C4-2B (cell line): ENCODE measurements at regions not wholly inside any gene's neighbourhood (a gene's known extent, or its start where the extent isn't known, plus 50 kb on each side); places are given as distances from the start of the nearest gene placed in this dataset.

Source experiments
- H3K27ac ChIP-seq: fragments of 450-650 bp; 2 replicates; pipeline ENCODE4 v1.5.1; 2017
- ZFX ChIP-seq: fragments of 450-650 bp; IDR thresholded peaks from 2 replicates; pipeline ENCODE4 v1.6.1; 2017
- TF ChIP-seq, protein P1 (sequence below): fragments of 450-650 bp; conservative IDR thresholded peaks from 2 replicates; pipeline ENCODE4 v1.5.1; 2017; ENCODE audit warnings: mild to moderate bottlenecking

DNA sequence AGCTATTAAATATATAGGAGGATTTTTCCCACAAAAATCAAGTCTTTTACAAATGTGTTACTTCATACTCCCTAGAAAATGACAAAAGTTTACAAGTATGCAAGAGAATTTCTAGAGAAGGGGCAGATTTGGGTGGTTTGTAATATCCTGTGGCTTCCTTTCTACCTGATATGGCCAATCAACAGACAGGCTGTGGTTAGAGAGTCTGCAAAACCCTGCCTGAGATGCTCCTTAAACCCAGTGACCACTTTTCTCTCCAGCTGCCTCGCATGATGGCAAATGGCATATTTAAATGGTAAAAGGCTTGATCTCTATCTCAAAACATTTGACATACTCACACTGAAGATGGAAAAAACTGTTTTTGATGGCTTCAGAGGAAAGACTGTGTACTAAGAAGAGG, 550.1 kb upstream of the ZNF462 start:
- TF ChIP-seq, protein P1, sequence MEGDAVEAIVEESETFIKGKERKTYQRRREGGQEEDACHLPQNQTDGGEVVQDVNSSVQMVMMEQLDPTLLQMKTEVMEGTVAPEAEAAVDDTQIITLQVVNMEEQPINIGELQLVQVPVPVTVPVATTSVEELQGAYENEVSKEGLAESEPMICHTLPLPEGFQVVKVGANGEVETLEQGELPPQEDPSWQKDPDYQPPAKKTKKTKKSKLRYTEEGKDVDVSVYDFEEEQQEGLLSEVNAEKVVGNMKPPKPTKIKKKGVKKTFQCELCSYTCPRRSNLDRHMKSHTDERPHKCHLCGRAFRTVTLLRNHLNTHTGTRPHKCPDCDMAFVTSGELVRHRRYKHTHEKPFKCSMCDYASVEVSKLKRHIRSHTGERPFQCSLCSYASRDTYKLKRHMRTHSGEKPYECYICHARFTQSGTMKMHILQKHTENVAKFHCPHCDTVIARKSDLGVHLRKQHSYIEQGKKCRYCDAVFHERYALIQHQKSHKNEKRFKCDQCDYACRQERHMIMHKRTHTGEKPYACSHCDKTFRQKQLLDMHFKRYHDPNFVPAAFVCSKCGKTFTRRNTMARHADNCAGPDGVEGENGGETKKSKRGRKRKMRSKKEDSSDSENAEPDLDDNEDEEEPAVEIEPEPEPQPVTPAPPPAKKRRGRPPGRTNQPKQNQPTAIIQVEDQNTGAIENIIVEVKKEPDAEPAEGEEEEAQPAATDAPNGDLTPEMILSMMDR, result no peak
- TF ChIP-seq ZFX, result no peak
- H3K27ac ChIP-seq, result no peak overlapping the region

DNA sequence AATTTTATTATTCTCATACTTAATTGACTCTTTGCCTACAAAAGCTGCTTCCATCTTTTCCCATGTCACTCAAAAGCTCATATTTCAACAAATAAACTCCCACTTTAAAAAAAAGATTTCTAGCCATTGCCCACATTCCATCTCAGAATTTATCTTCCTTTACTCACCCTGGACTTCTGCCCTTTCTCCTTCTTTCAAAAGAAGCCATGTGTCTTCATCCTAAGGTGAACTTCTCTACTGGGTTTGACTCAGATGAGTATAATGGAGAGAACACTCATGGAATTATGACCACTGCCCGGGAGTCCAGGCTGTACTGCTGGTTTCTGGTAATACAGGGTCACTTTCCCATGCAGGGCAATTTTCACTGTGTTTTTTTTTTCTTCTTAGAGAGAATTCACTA, 548.5 kb upstream of the ZNF462 start:
- H3K27ac ChIP-seq, result no peak overlapping the region
- no peak for TF ChIP-seq ZFX
- TF ChIP-seq, protein P1, result no peak

DNA sequence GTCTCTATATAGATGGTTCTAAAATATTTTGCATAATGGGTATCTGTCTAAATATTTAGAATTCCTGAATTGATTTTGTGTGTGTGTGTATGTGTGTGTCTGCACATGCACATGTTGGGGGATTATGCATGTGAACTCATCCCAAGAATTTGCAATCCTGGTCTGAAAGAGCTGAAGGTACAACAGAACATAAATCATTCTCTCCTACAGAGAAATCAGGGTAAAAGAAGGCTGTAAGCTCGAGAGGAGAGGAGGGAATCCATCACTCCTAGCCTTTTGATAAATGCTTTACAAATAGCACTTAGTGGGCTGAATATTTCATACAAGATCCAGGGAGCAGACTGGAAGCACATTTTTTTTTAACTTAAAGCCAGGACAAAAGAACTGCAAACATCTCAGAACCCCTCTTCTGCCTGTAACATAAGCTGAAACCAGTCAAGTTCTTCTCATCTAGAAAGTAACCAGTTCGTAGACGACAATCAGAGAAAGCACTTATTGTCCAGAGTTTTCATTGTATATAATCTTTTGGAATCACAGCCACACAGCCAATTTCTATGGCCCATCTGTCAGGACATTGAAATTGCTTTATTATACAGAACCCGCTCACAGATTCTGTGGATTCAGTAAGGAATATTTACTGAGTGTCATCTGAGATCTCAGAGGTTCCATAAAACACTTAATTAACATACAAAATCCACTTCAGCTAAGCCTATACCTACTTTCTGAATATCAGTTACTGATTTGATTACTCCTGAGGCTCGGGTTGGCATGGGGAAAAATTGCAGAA, 541.4 kb upstream of the ZNF462 start:
- H3K27ac ChIP-seq, result no peak overlapping the region
- TF ChIP-seq, protein P1, result no peak
- no peak for TF ChIP-seq ZFX

DNA sequence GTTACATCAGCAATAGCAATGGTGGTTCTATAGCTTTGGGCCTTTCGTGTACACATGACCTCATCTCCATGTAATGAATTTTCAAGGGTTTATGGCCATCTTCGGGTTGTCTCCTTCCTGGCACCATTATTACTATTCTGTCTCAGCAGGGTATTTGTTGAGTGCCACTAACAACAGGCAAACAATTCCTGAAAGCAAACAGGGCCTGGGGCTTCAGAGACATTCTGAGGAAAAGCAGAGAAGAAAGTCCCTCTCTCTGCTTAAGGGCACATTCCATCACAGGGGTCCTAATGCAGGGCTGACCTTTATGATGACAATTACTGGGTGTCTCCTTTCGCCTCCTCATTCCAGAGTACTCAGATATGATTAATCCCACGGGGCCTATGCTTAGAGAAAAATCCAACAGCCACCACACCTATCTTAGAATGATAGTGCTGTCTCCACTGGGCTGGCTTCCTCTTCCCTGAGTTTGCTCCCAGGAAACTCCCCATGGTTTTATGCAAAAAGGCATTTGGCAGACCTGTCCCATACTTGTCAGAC, 540.2 kb upstream of the ZNF462 start:
- H3K27ac ChIP-seq, result no peak overlapping the region
- TF ChIP-seq, protein P1, result no peak
- no peak for TF ChIP-seq ZFX

DNA sequence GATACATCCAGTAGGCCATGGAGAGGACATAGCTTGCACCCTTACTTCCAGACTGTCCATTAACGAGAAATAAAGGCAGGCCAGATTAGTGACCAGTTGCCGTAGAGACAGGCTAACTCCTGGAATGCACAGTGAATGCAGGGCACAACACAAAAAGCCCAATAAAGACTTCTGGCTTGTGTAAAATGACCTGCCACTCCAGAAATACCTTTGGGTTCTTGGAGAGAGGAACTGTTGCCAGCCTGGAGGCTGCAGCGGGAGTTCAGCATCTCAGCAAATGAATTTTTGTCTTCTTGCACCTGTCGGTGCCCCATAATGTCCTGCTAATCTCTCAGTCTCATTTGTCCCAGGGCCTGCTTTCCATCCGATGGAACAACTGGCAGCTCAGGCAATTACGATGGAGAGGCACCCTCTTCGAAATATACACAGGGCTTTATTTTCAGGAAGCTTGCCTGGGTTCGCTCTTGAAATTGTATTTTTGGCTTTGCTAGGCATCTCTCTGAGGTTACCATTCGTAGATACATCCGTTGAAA, 538.8 kb upstream of the ZNF462 start:
- TF ChIP-seq, protein P1, result no peak
- no peak for TF ChIP-seq ZFX
- H3K27ac ChIP-seq, result no peak overlapping the region

DNA sequence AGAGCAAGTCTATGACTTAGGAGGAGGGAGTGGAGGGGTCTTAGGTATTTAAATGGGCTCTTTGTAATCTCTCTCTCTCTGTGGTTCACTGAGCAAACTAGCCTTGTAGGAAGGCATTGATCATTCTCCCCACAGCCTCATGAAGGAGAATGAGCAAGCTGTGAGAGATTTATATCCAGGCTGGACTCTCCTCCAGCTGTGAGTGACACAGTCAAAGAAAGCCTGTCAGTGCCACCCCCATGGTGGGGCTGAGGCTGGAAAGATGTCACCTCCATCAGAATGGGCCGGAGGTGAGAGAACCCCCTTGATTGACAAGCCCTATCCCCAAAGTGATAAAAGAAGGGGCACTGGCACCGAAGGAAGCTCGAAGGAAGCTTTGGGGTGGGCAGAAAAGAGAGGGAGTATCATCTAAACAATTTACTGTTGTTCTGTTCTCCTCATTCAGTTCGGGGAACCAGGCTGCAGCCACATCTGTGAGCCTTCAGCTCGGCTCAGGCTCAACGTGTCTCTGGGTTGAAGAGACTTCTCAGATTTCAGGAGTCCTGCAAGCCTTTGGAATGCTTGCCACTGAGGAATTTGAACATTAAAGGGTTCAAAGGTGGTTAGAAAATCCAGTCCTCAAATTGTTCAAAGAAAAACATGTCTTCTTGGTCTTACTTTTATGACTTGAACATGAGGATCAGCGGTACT, 538.2 kb upstream of the ZNF462 start:
- no peak for TF ChIP-seq ZFX
- TF ChIP-seq, protein P1, result no peak
- no peak overlapping the region for H3K27ac ChIP-seq

DNA sequence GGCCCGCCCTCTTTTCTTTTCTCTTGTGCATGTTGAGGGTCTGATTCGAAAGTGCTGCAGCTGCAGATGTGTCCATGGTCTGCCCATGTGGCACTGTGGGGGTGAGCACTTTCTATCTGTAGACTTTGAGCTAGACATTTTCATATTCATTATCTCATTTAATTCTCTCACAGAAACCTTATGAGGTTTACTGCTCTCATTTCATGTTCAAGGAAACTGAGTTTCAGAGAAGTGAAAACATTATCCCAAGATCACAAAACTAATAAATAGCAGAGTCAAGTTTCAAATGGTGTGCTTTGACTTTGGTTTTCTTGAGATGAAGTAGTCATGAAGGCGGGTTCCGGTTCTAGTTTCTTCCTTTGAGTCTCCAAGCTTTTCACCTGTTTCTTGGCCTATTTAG, 536.5 kb upstream of the ZNF462 start:
- H3K27ac ChIP-seq, result no peak overlapping the region
- TF ChIP-seq ZFX, result no peak
- TF ChIP-seq, protein P1, result no peak
